Transverse colon (tissue), 4 donors: ENCODE measurements at regions not wholly inside any gene's neighbourhood (a gene's known extent, or its start where the extent isn't known, plus 50 kb on each side); places are given as distances from the start of the nearest gene placed in this dataset.

ENCODE experiments used
- DNase-seq: peaks from one replicate; pipeline ENCODE4 v3.0.0-alpha.2; 2019
- H3K27ac ChIP-seq, 4 donors: fragments of 200-600 bp; sonication (generic); 2 replicates each; pipeline ENCODE4 v1.5.1; 2016 to 2018; ENCODE audit warnings: inconsistent platforms in 4 of 4
- H3K27me3 ChIP-seq: fragments of 200-600 bp; sonication (generic); 2 replicates; pipeline ENCODE4 v1.5.1; 2017; ENCODE audit warnings: inconsistent platforms
- H3K36me3 ChIP-seq, 4 donors: fragments of 200-600 bp; sonication (generic); 2 replicates each; pipeline ENCODE4 v1.5.1; 2017 to 2019; ENCODE audit warnings: inconsistent platforms in 4 of 4
- H3K4me1 ChIP-seq, 4 donors: fragments of 200-600 bp; sonication (generic); 2 replicates each; pipeline ENCODE4 v1.5.1; 2017 to 2020; ENCODE audit warnings: inconsistent platforms in 4 of 4
- H3K4me3 ChIP-seq, 4 donors: fragments of 200-600 bp; sonication (generic); 1 replicate in 1 of 4; 2 replicates in 3 of 4; pipeline versions ENCODE4 v1.5.1 to v1.6.1; 2017 to 2019; ENCODE audit warnings: inconsistent platforms in 4 of 4
- H3K9me3 ChIP-seq, 2 donors: fragments of 200-600 bp; sonication (generic); 2 replicates each; pipeline ENCODE4 v1.5.1; 2017 to 2019; ENCODE audit warnings: inconsistent platforms in 2 of 2
- EP300 ChIP-seq: sonication (generic); formaldehyde crosslinking; IDR thresholded peaks from one replicate; pipeline ENCODE4 v1.6.1; 2017; ENCODE audit warnings: antibody characterized with exemption, low read depth
- POLR2A ChIP-seq: fragments of 450-650 bp; IDR thresholded peaks from one replicate; pipeline ENCODE4 v1.6.1; 2016; ENCODE audit warnings: antibody characterized with exemption, mild to moderate bottlenecking, moderate library complexity
- POLR2AphosphoS5 ChIP-seq, 3 donors: sonication (generic); formaldehyde crosslinking; IDR thresholded peaks; one replicate each; pipeline ENCODE4 v1.6.1; 2016; ENCODE audit warnings: antibody characterized with exemption in 3 of 3
- WGBS, 2 donors: methylation state at CpG; one replicate each; pipeline ENCODE4 v1.1.5; 2018; ENCODE audit warnings: low coverage in 1 of 2; 5-methylcytosine and 5-hydroxymethylcytosine counted together
- in situ Hi-C, 4 donors: fragments of 200-750 bp; cut with MboI; loops; one replicate each; pipeline versions ENCODE4 v1.15.0 to v1.15.1; 2017; ENCODE audit warnings: low sequenced_read_pairs in 3 of 4, low pct_ligation_motif_present in 1 of 4, low pct_unique_long_range_greater_than_20kb in 1 of 4
- intact Hi-C: fragments of 100-400 bp; cut with DNase I; formaldehyde crosslinking; loops from one replicate; pipeline ENCODE4 v1.15.1; 2023; ENCODE audit warnings: low total_unique reads
- TF ChIP-seq, protein P1 (sequence below), 5 experiments: fragments of 200-600 bp in 3 of 5; fragments of 450-650 bp in 2 of 5; sonication (generic) in 3 of 5; IDR thresholded peaks; 1 replicate in 2 of 5; 2 replicates in 3 of 5; pipeline ENCODE4 v1.5.1; 2016 to 2017; ENCODE audit warnings: antibody characterized with exemption in 5 of 5, inconsistent platforms in 3 of 5, mild to moderate bottlenecking in 2 of 5, moderate library complexity in 1 of 5

- Histone ChIP-seq H3K27me3 (no peaks in the 10 kb centered on the region), H3K36me3 (no peaks in the 10 kb centered on the region), H3K4me1 (peaks cover 0 to 4% (median under 1%) of the 10 kb centered on the region in 4 donors), H3K4me3 (no peak overlapping the region), H3K9me3 (no peaks in the 10 kb centered on the region), H3K27ac (peak overlapping the region in 1 of 4 donors; percentile 50)
- TF ChIP-seq POLR2AphosphoS5 (IDR thresholded peaks at IDR 0.05): no peak
- TF ChIP-seq, protein P1, sequence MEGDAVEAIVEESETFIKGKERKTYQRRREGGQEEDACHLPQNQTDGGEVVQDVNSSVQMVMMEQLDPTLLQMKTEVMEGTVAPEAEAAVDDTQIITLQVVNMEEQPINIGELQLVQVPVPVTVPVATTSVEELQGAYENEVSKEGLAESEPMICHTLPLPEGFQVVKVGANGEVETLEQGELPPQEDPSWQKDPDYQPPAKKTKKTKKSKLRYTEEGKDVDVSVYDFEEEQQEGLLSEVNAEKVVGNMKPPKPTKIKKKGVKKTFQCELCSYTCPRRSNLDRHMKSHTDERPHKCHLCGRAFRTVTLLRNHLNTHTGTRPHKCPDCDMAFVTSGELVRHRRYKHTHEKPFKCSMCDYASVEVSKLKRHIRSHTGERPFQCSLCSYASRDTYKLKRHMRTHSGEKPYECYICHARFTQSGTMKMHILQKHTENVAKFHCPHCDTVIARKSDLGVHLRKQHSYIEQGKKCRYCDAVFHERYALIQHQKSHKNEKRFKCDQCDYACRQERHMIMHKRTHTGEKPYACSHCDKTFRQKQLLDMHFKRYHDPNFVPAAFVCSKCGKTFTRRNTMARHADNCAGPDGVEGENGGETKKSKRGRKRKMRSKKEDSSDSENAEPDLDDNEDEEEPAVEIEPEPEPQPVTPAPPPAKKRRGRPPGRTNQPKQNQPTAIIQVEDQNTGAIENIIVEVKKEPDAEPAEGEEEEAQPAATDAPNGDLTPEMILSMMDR (IDR thresholded peaks at IDR 0.05): no peak
- no peak for TF ChIP-seq EP300
- TF ChIP-seq POLR2A: no peak
- intact Hi-C loops: loop anchor here (10.0 kb wide), 1 partner anchor 523 kb away; no protein-coding TSS in a partner anchor
- no peak for DNase-seq
- in situ Hi-C loops: no loop called here
- 68 to 80% methylated on average over 1 of the region's 1 CpG for WGBS, 2 donors
These were observed 649.4 kb downstream of the CCDC171 start for GRCh38 chr9:16202221-16202620.

DNA sequence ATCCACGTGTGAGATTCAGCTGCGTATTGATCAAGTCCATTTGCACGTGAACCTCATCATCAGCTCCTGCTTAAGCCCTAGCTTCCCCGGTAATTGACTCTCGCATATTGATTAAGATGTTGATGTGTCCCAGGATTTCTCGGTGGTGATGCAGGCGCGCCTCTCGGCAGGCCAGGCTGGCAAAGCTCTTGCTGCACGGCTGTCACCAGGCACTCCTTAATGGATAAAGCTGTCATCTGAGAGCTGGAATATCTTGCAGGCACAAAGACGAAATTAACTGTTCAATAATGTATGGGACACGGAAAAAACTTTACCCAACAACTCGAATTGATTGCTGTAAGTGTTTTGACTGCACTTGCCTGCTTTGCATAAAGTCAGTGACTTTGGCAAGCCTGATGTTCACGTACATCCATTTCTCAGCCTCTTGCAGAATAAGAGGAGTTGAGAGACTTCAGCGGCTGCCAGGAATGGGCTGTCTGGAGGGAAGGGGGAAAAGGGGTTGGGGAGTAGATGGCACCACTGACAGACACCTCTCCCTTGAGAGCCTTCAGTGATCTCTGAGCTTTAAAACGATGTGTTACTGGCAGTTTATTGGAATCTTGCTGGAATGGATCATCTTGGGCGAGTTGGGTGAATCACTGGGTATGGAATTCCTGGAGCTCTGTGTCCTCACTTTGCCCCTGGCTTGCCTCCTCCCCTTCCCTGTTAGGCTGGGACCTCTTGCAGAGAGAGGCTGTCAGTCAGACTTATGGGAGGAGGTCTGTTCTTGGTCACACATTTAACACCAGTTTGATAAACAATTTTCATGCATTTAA, 650.3 kb downstream of the CCDC171 start:
- in situ Hi-C loops: no loop called here
- Histone ChIP-seq H3K9me3 (no peaks in the 10 kb centered on the region), H3K27me3 (no peaks in the 10 kb centered on the region), H3K27ac (peak overlapping the region; percentile 2 to 54 (median 47)), H3K4me1 (peaks cover 0 to 4% (median 2%) of the 10 kb centered on the region in 4 donors), H3K36me3 (no peaks in the 10 kb centered on the region), H3K4me3 (no peak overlapping the region)
- WGBS, 2 donors: 78 to 90% methylated on average over 14 to 17 of the region's 17 CpGs
- TF ChIP-seq POLR2A (no peak), POLR2AphosphoS5 (IDR thresholded peaks at IDR 0.05) (no peak), EP300 (no peak)
- TF ChIP-seq, protein P1 (IDR thresholded peaks at IDR 0.05): no peak
- no peak for DNase-seq
- intact Hi-C loops: loop anchor here (10.0 kb wide), 1 partner anchor 522 kb away; no protein-coding TSS in a partner anchor

DNA sequence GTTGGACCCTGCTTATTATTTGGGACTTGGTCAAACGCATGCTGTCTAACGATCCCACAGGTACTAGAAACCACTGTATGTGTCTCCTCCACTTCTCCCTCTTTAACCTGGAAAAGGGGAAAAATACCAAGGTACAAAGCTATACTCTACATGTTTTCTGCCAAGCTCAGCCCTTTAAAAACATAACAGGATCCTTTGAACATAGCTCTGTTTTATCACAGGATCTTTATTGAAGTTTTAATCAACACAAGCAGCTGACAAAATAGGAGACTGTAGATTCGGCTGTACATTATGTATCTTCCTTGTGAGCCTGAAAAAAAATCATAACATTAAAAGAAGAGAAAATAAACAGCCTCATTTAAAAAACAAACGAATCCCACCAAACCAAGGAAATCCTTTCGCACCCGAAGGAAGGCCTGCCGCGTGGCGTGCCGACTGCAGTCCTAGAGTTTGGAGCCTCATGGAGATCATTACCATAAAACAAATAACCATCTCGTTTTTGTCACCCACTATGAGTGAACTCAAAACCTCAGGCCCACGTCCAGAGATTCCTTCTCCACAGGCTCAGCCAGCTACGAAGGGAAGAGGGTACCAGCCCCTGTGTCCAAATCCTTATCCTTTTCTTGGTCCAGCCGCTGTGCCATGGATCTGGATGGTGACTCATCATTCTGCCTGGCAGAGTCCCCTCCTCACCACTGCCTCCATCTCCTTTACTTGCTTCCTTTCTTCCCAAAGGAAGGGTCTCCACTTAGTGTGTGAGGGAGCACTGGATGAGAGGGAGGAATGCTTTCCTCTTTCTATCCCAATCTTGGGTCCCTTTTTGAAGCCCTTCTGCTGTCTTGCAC, 651.1 kb downstream of the CCDC171 start:
- TF ChIP-seq POLR2AphosphoS5 (IDR thresholded peaks at IDR 0.05) (no peak), POLR2A (no peak), EP300 (no peak)
- TF ChIP-seq, protein P1 (IDR thresholded peaks at IDR 0.05): no peak
- WGBS, 2 donors: 81 to 85% methylated on average over 14 of the region's 14 CpGs
- H3K27ac ChIP-seq: peak overlapping the region; percentile 7 to 54 (median 47)
- in situ Hi-C loops: no loop called here
- peaks cover 0 to 4% (median 2%) of the 10 kb centered on the region in 4 donors for H3K4me1 ChIP-seq
- intact Hi-C loops: loop anchor here (10.0 kb wide), 1 partner anchor 521 kb away; no protein-coding TSS in a partner anchor
- H3K27me3 ChIP-seq: no peaks in the 10 kb centered on the region
- DNase-seq: no peak
- H3K9me3 ChIP-seq: no peaks in the 10 kb centered on the region
- H3K4me3 ChIP-seq: no peak overlapping the region
- H3K36me3 ChIP-seq: no peaks in the 10 kb centered on the region

DNA sequence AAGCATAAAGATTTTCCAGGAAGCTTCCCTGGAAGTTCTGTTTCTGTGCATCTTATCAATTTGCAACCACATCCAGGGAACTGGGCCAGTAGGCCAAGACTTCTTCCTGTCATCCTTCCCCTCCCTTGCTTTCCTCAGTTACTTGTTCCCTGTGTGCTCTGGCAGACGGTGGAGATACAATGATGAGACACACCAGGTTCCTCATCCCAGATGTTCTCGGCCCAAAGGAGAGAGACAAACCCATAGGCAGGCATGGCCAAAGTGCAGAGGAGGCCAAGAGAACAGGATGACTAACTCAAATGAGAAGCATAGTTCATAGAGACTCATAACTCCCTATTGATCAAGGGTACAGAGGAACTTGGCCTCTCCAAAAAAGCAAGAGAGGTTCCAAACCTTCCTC, 652.6 kb downstream of the CCDC171 start:
- Histone ChIP-seq H3K36me3 (no peaks in the 10 kb centered on the region), H3K4me1 (peaks cover 0 to 4% (median 2%) of the 10 kb centered on the region in 4 donors), H3K27me3 (no peaks in the 10 kb centered on the region), H3K9me3 (no peaks in the 10 kb centered on the region), H3K4me3 (no peak overlapping the region), H3K27ac (no peak overlapping the region)
- in situ Hi-C loops (no loop called here), intact Hi-C loops (loop anchor here (10.0 kb wide), 1 partner anchor 519 kb away; no protein-coding TSS in a partner anchor)
- WGBS, 2 donors: 87% methylated on average over 2 of the region's 2 CpGs; no CpG with 5 or more reads in 1 of the 2 donors
- no peak for DNase-seq
- TF ChIP-seq POLR2AphosphoS5 (IDR thresholded peaks at IDR 0.05) (no peak), POLR2A (no peak), EP300 (no peak)
- TF ChIP-seq, protein P1 (IDR thresholded peaks at IDR 0.05): no peak
